Spleen (tissue), 7 donors: ENCODE measurements at regions not wholly inside any gene's neighbourhood (a gene's known extent, or its start where the extent isn't known, plus 50 kb on each side); places are given as distances from the start of the nearest gene placed in this dataset.

Experiments
- CTCF ChIP-seq, 11 experiments: fragments of 200-600 bp in 7 of 11; fragments of 450-650 bp in 4 of 11; sonication (generic) in 4 of 11; IDR thresholded peaks in 8 of 11; conservative IDR thresholded peaks in 3 of 11; 1 replicate in 7 of 11; 2 replicates in 4 of 11; pipeline versions ENCODE4 v1.4.0 to v1.8.0; 2016 to 2021; ENCODE audit warnings: antibody characterized with exemption in 11 of 11, inconsistent platforms in 4 of 11, mild to moderate bottlenecking in 1 of 11
- POLR2A ChIP-seq, 3 donors: fragments of 450-650 bp; IDR thresholded peaks; one replicate each; pipeline ENCODE4 v1.5.1; 2017; ENCODE audit warnings: antibody characterized with exemption in 3 of 3, mild to moderate bottlenecking in 1 of 3
- donor health status: DM: no; HTN: no; CAD: no; lungs with moderate emphysema.
- donor health status: DM: no; HTN: no; CAD: no.
- donor health status: DM: no; HTN: no; CAD: no.

DNA sequence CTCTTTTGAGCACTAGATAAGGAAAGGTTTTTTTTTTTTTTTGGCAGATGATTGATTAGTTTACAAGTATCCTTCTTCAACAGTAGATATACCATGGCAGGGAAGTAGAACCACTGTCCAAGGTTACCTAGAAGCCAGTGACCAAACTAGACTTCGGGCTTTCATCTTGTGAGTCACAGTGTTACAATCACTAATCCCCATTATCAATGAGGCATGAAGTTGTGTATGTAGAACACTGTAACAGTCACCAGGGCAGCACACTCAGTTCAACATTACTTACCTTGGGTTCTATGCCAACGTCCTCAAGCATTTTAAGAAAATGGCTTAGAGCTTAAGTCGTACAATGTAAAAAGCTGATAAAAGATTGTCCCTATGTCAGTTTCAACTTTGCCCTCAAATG lies 430.9 kb downstream of the ETS1 start:
- TF ChIP-seq CTCF (IDR thresholded peaks at IDR 0.05 in 8 of 11, conservative IDR thresholded peaks at IDR 0.05 in 3 of 11) (no peak), POLR2A (IDR thresholded peaks at IDR 0.05) (no peak)
